HCT116 (cell line): ENCODE measurements at regions not wholly inside any gene's neighbourhood (a gene's known extent, or its start where the extent isn't known, plus 50 kb on each side); places are given as distances from the start of the nearest gene placed in this dataset.

Experiments
- ATAC-seq: fragments of 200-7000 bp; cut with Tn5 transposase; 2 replicates; pipeline ENCODE4 v1.9.1; 2020; ENCODE audit warnings: mild to moderate bottlenecking, moderate library complexity
- BruUV-seq: library from RNA; stranded (reverse); fragments of 400-500 nt; replicated peaks from 2 replicates; lab custom pipeline; 2021; lab: Mats Ljungman, UMichigan
- CTCF ChIA-PET: fragments of 300-600 bp; sonication (Branson Sonifier 250); formaldehyde crosslinking; loops from one replicate; lab custom pipeline; 2021; ENCODE audit warnings: antibody characterized with exemption; lab: Charles Lee
- POLR2A ChIA-PET: fragments of 300-600, 350-600 bp; sonication (Branson Sonifier 250); formaldehyde crosslinking; loops from one replicate; lab custom pipeline; 2021; ENCODE audit warnings: antibody characterized with exemption; lab: Charles Lee
- RAD21 ChIA-PET, 2 experiments: fragments of 300-600 bp; sonication (Branson Sonifier 250); formaldehyde crosslinking; loops; one replicate each; lab custom pipeline; 2023; ENCODE audit warnings: low total read pairs in 2 of 2; ENCODE audit not compliant: uncharacterized antibody in 2 of 2, unreplicated experiment in 2 of 2, low non-redundant PET in 1 of 2; lab: Charles Lee
- DNase-seq: peaks from one replicate; pipeline ENCODE4 v3.0.0-alpha.2; 2010; ENCODE audit warnings: low read depth, low spot score
- H2AFZ ChIP-seq: fragments of 200-600 bp; shearing (Covaris generic), sonication (generic); 2 replicates; pipeline ENCODE4 v1.6.1; 2017; ENCODE audit warnings: low read depth, mixed run types, mixed read lengths, antibody characterized with exemption, low read length; ENCODE audit not compliant: poor library complexity, severe bottlenecking
- H3K27ac ChIP-seq: 2 replicates; pipeline ENCODE4 v1.5.1; 2012; ENCODE audit warnings: low read depth, low read length
- H3K27me3 ChIP-seq: fragments of 200-600 bp; sonication (generic); 2 replicates; pipeline ENCODE4 v1.6.1; 2016; ENCODE audit warnings: mixed run types, low read length, mixed read lengths; ENCODE audit not compliant: insufficient read depth
- H3K36me3 ChIP-seq, 2 experiments: fragments of 200-500 bp in 1 of 2; fragments of 200-600 bp in 1 of 2; sonication (Bioruptor generic) in 1 of 2; sonication (generic) in 1 of 2; 2 replicates each; pipeline versions ENCODE4 v1.5.1 to v1.6.1; 2014 to 2016; ENCODE audit warnings: low read length in 2 of 2, inconsistent platforms in 1 of 2, mixed read lengths in 1 of 2, mixed run types in 1 of 2; ENCODE audit not compliant: insufficient read depth in 2 of 2, control insufficient read depth in 1 of 2
- H3K4me1 ChIP-seq, 2 experiments: fragments of 200-600 bp in 1 of 2; sonication (generic) in 1 of 2; 2 replicates each; pipeline versions ENCODE4 v1.5.1 to v1.6.1; 2012 to 2017; ENCODE audit warnings: low read length in 2 of 2, inconsistent platforms in 1 of 2, mild to moderate bottlenecking in 1 of 2, mixed read lengths in 1 of 2, mixed run types in 1 of 2, moderate library complexity in 1 of 2; ENCODE audit not compliant: insufficient read depth in 2 of 2, control insufficient read depth in 1 of 2
- H3K4me2 ChIP-seq: fragments of 200-600 bp; sonication (generic); 2 replicates; pipeline ENCODE4 v1.6.1; 2017; ENCODE audit warnings: mixed run types, low read length, mixed read lengths
- H3K4me3 ChIP-seq, 2 experiments: fragments of 200-600 bp in 1 of 2; sonication (generic) in 1 of 2; replicated peaks in 1 of 2; 2 replicates each; pipeline ENCODE4 v1.5.1; 2011 to 2016; ENCODE audit warnings: low read length in 2 of 2, control low read depth in 1 of 2, low read depth in 1 of 2, mild to moderate bottlenecking in 1 of 2, mixed read lengths in 1 of 2, mixed run types in 1 of 2
- H3K79me2 ChIP-seq: fragments of 200-600 bp; sonication (generic); 2 replicates; pipeline ENCODE4 v1.6.1; 2017; ENCODE audit warnings: mild to moderate bottlenecking, mixed run types, low read length, moderate library complexity, mixed read lengths; ENCODE audit not compliant: insufficient read depth
- H3K9ac ChIP-seq: fragments of 200-600 bp; sonication (generic); 2 replicates; pipeline ENCODE4 v1.6.1; 2016; ENCODE audit warnings: low read length, mixed read lengths
- H3K9me2 ChIP-seq: fragments of 200-600 bp; sonication (generic), shearing (Covaris generic); 2 replicates; pipeline ENCODE4 v1.6.1; 2017; ENCODE audit warnings: mixed run types, mild to moderate bottlenecking, moderate library complexity; ENCODE audit not compliant: insufficient read depth
- H3K9me3 ChIP-seq, 2 experiments: fragments of 200-500 bp in 1 of 2; fragments of 200-600 bp in 1 of 2; sonication (Bioruptor generic) in 1 of 2; sonication (generic) in 1 of 2; 2 replicates each; pipeline ENCODE4 v1.6.1; 2014 to 2017; ENCODE audit warnings: low read length in 2 of 2, mixed read lengths in 2 of 2, inconsistent platforms in 1 of 2, low read depth in 1 of 2, mild to moderate bottlenecking in 1 of 2, mixed run types in 1 of 2, moderate library complexity in 1 of 2; ENCODE audit not compliant: control insufficient read depth in 1 of 2, insufficient read depth in 1 of 2
- H4K20me1 ChIP-seq: fragments of 200-600 bp; sonication (generic), shearing (Covaris generic); 2 replicates; pipeline ENCODE4 v1.6.1; 2017; ENCODE audit warnings: mixed run types, mild to moderate bottlenecking, moderate library complexity; ENCODE audit not compliant: insufficient read depth
- CBX3 ChIP-seq: IDR thresholded peaks from 2 replicates; pipeline ENCODE4 v1.6.1; 2012; ENCODE audit warnings: low read depth
- CEBPB ChIP-seq: IDR thresholded peaks from 2 replicates; pipeline ENCODE4 v1.6.1; 2012; ENCODE audit warnings: low read depth
- CTCF ChIP-seq, 3 experiments: fragments of 200-600 bp in 1 of 3; sonication (generic) in 1 of 3; IDR thresholded peaks in 2 of 3; conservative IDR thresholded peaks in 1 of 3; 2 replicates each; pipeline ENCODE4 v1.5.1; 2012 to 2017; ENCODE audit warnings: low read depth in 2 of 3, low read length in 2 of 3, antibody characterized with exemption in 1 of 3, borderline replicate concordance in 1 of 3, control low read depth in 1 of 3, mild to moderate bottlenecking in 1 of 3, mixed read lengths in 1 of 3, mixed run types in 1 of 3, moderate library complexity in 1 of 3; ENCODE audit not compliant: insufficient read depth in 1 of 3
- EGR1 ChIP-seq: IDR thresholded peaks from 2 replicates; pipeline ENCODE4 v1.6.1; 2012; ENCODE audit warnings: low read depth
- ELF1 ChIP-seq: IDR thresholded peaks from 2 replicates; pipeline ENCODE4 v1.6.1; 2012; ENCODE audit warnings: low read depth, borderline replicate concordance
- FOSL1 ChIP-seq: IDR thresholded peaks from 2 replicates; pipeline ENCODE4 v1.6.1; 2012; ENCODE audit warnings: low read depth
- JUND ChIP-seq: IDR thresholded peaks from 2 replicates; pipeline ENCODE4 v1.6.1; 2012
- MAX ChIP-seq: IDR thresholded peaks from 2 replicates; pipeline ENCODE4 v1.6.1; 2012
- SIN3A ChIP-seq: IDR thresholded peaks from 2 replicates; pipeline ENCODE4 v1.6.1; 2012; ENCODE audit warnings: low read depth
- YY1 ChIP-seq: IDR thresholded peaks from 2 replicates; pipeline ENCODE4 v1.6.1; 2011; ENCODE audit warnings: low read length, low read depth, moderate library complexity, mild to moderate bottlenecking; ENCODE audit not compliant: insufficient replicate concordance; ENCODE audit errors: extremely low read depth
- ZFX ChIP-seq: fragments of 450-650 bp; IDR thresholded peaks from 2 replicates; pipeline ENCODE4 v1.6.1; 2017
- ZNF274 ChIP-seq: fragments of 200-500 bp; sonication (Bioruptor generic); IDR thresholded peaks from 2 replicates; pipeline ENCODE4 v1.6.1; 2014; ENCODE audit warnings: mild to moderate bottlenecking, low read depth, low read length, inconsistent platforms
- intact Hi-C: fragments of 100-400 bp; cut with micrococcal nuclease; formaldehyde crosslinking; loops from 2 replicates; pipeline ENCODE4 v1.10.0; 2022
- TF ChIP-seq, protein P1 (sequence below): IDR thresholded peaks from 2 replicates; pipeline ENCODE4 v1.6.1; 2011; ENCODE audit warnings: mild to moderate bottlenecking, low read length, moderate library complexity; ENCODE audit not compliant: insufficient replicate concordance; ENCODE audit errors: extremely low read depth

GRCh38 chr5:25453500-25453899 lies 808.7 kb upstream of the CDH10 start (continued):
- no peak for TF ChIP-seq ELF1
- TF ChIP-seq, protein P1, sequence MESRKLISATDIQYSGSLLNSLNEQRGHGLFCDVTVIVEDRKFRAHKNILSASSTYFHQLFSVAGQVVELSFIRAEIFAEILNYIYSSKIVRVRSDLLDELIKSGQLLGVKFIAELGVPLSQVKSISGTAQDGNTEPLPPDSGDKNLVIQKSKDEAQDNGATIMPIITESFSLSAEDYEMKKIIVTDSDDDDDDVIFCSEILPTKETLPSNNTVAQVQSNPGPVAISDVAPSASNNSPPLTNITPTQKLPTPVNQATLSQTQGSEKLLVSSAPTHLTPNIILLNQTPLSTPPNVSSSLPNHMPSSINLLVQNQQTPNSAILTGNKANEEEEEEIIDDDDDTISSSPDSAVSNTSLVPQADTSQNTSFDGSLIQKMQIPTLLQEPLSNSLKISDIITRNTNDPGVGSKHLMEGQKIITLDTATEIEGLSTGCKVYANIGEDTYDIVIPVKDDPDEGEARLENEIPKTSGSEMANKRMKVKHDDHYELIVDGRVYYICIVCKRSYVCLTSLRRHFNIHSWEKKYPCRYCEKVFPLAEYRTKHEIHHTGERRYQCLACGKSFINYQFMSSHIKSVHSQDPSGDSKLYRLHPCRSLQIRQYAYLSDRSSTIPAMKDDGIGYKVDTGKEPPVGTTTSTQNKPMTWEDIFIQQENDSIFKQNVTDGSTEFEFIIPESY = no peak
- no peak for TF ChIP-seq YY1
- TF ChIP-seq ZNF274 = no peak
- no peak for TF ChIP-seq MAX
- TF ChIP-seq SIN3A = no peak
- TF ChIP-seq EGR1 = no peak
- no peak for TF ChIP-seq FOSL1
- no peak for TF ChIP-seq JUND
- no peak for TF ChIP-seq CEBPB

GRCh38 chr5:25451294-25451693 lies 806.5 kb upstream of the CDH10 start:
- POLR2A ChIA-PET = no interaction called here
- intact Hi-C loops = no loop called here
- no TSS peak for BruUV-seq
- Histone ChIP-seq H3K4me2 (no peak overlapping the region), H3K27me3 (no peaks in the 10 kb centered on the region), H3K36me3 (no peaks in the 10 kb centered on the region), H4K20me1 (no peaks in the 10 kb centered on the region), H2AFZ (no peak overlapping the region), H3K4me1 (no peaks in the 10 kb centered on the region), H3K4me3 (no peak overlapping the region), H3K9me2 (no peaks in the 10 kb centered on the region), H3K9me3 (peaks cover 20 to 21% of the 10 kb centered on the region in 2 experiments; a peak in 2 of 4 replicates), H3K27ac (no peak overlapping the region), H3K9ac (no peak overlapping the region), H3K79me2 (no peaks in the 10 kb centered on the region)
- TF ChIP-seq ZFX = no peak
- no peak for TF ChIP-seq CTCF (IDR thresholded peaks at IDR 0.05 in 2 of 3, conservative IDR thresholded peaks at IDR 0.05 in 1 of 3; ENCODE audit: borderline replicate concordance in 1 of 3, insufficient read depth in 1 of 3, low read depth in 2 of 3, low read length in 2 of 3)
- no peak for TF ChIP-seq CBX3
- RAD21 ChIA-PET = no interaction called here
- DNase-seq (no peak), ATAC-seq (no peak)
- CTCF ChIA-PET = no interaction called here
